ENCODE measurements at regions not wholly inside any gene's neighbourhood (a gene's known extent, or its start where the extent isn't known, plus 50 kb on each side); places are given as distances from the start of the nearest gene placed in this dataset.

GRCh38 chr11:71165771-71166170, 86.6 kb downstream of the SHANK2 start:
- no peak for TF ChIP-seq POLR2A (IDR thresholded peaks at IDR 0.05; ENCODE audit: low read depth, low read length)
- no peak for TF ChIP-seq TAF1 (IDR thresholded peaks at IDR 0.05; ENCODE audit: low read depth, low read length)
- TF ChIP-seq POLR2AphosphoS5 (IDR thresholded peaks at IDR 0.05; ENCODE audit: low read depth, low read length): no peak

All from GM12891 (cell line).